ENCODE measurements at regions not wholly inside any gene's neighbourhood (a gene's known extent, or its start where the extent isn't known, plus 50 kb on each side); places are given as distances from the start of the nearest gene placed in this dataset.

DNA sequence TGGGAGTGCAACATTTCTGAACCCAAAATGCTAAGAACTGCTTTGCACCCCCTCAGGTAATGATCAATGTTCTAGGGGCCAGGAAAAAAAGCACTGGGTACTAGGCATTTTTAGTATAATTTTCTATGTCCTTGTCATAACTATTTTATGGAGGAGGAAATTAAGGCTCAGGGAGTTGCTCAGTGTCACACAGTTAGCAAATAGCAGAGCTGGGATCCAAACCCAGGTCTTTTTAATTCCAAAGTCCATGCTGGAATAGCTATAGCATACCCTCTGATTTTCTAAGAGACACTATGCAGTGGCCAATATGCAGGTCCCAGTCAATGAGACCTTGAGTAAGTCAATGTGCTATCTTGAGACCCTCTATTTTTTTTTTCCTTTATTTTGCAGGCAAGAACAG is 394.5 kb upstream of the USP24 start:
- H3K9me3 Mint-ChIP-seq: peaks cover 24 to 27% of the 10 kb centered on the region in 2 experiments
- no peak overlapping the region for H2AK5ac ChIP-seq (ENCODE audit: insufficient read length, low read length)
- H2BK5ac ChIP-seq (ENCODE audit: insufficient read length, low read length): no peak overlapping the region
- no peak overlapping the region for H3K18ac ChIP-seq (ENCODE audit: insufficient read length, low read depth, low read length)
- peaks cover 3% of the 10 kb centered on the region; the same call in 1 of the 2 replicates for H3K27me3 Mint-ChIP-seq (ENCODE audit: low read depth)
- no peak overlapping the region for H2BK15ac ChIP-seq (ENCODE audit: low read depth, low read length)
- H3K23ac ChIP-seq (ENCODE audit: insufficient read length, low read depth, low read length): no peak overlapping the region
- H3K27me3 ChIP-seq (ENCODE audit: insufficient read depth, low read length): no peaks in the 10 kb centered on the region
- no peak overlapping the region for H4K5ac ChIP-seq (ENCODE audit: insufficient read length, low read depth, low read length)
- no peaks in the 10 kb centered on the region for H3K4me1 Mint-ChIP-seq
- H3K4ac ChIP-seq (ENCODE audit: low read depth, low read length): no peak overlapping the region
- no peak overlapping the region for H3K9ac ChIP-seq (ENCODE audit: extremely low read depth, insufficient read length, low read length)
- no peak overlapping the region for H3K27ac Mint-ChIP-seq
- TF ChIP-seq, protein P1, sequence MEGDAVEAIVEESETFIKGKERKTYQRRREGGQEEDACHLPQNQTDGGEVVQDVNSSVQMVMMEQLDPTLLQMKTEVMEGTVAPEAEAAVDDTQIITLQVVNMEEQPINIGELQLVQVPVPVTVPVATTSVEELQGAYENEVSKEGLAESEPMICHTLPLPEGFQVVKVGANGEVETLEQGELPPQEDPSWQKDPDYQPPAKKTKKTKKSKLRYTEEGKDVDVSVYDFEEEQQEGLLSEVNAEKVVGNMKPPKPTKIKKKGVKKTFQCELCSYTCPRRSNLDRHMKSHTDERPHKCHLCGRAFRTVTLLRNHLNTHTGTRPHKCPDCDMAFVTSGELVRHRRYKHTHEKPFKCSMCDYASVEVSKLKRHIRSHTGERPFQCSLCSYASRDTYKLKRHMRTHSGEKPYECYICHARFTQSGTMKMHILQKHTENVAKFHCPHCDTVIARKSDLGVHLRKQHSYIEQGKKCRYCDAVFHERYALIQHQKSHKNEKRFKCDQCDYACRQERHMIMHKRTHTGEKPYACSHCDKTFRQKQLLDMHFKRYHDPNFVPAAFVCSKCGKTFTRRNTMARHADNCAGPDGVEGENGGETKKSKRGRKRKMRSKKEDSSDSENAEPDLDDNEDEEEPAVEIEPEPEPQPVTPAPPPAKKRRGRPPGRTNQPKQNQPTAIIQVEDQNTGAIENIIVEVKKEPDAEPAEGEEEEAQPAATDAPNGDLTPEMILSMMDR (conservative IDR thresholded peaks at IDR 0.05): no peak
- no peaks in the 10 kb centered on the region for H3K79me2 ChIP-seq (ENCODE audit: insufficient read depth, low read length)
- H3K4me1 ChIP-seq (ENCODE audit: insufficient read depth, low read length): no peaks in the 10 kb centered on the region
- no peak overlapping the region for H3T11ph ChIP-seq (ENCODE audit: low read length)
- no peak overlapping the region for H3K56ac ChIP-seq (ENCODE audit: insufficient read length, low read depth, low read length)
- no peak overlapping the region for H2BK20ac ChIP-seq (ENCODE audit: low read depth, low read length, poor library complexity, severe bottlenecking)
- no peak overlapping the region for H3K14ac ChIP-seq (ENCODE audit: insufficient read depth, low read length)
- H4K91ac ChIP-seq (ENCODE audit: insufficient read length, low read depth, low read length): no peak overlapping the region
- no peaks in the 10 kb centered on the region for H3K79me1 ChIP-seq (ENCODE audit: insufficient read depth, low read depth, low read length, poor library complexity, severe bottlenecking)
- no peak overlapping the region for H3K4me3 Mint-ChIP-seq
- no peak overlapping the region for H4K8ac ChIP-seq (replicated peaks; ENCODE audit: insufficient read length, low read depth, low read length)
- H3K23me2 ChIP-seq (ENCODE audit: insufficient read length, low read depth, low read length, poor library complexity, severe bottlenecking): no peaks in the 10 kb centered on the region
- H2BK12ac ChIP-seq (ENCODE audit: insufficient read length, low read depth, low read length): no peak overlapping the region
- no peak overlapping the region for H2BK120ac ChIP-seq (ENCODE audit: low read depth, low read length, poor library complexity, severe bottlenecking)
- no peak overlapping the region for H3K27ac ChIP-seq (ENCODE audit: insufficient read length, low read depth, low read length)
- peaks cover 6% of the 10 kb centered on the region for H3K9me3 ChIP-seq (ENCODE audit: control insufficient read depth, low read depth, low read length)
- H3K4me2 ChIP-seq (ENCODE audit: insufficient read depth, insufficient read length, low read length): no peak overlapping the region
- no peak overlapping the region for H2AFZ ChIP-seq (ENCODE audit: low read length)
- H3K36me3 Mint-ChIP-seq (ENCODE audit: insufficient read depth in 1 of 3, low read depth in 3 of 3): peaks cover 7 to 21% (median 12%) of the 10 kb centered on the region in 3 experiments; a peak in 6 of 7 replicates
- no peaks in the 10 kb centered on the region for H4K20me1 ChIP-seq (ENCODE audit: control insufficient read depth, insufficient read depth, insufficient read length)
- DNase-seq: no peak

All from H9 (cell line).